Stimulated activated CD4-positive, alpha-beta T cell treated with anti-CD3 and anti-CD28 coated beads, Interleukin-2, amount 100 ng/mL, for 24 hours (primary cell): ENCODE measurements at regions not wholly inside any gene's neighbourhood (a gene's known extent, or its start where the extent isn't known, plus 50 kb on each side); places are given as distances from the start of the nearest gene placed in this dataset.

Source experiments
- DNase-seq, 2 donors: peaks; one replicate each; pipeline ENCODE4 v3.0.0-alpha.2; 2020

- DNase-seq, result no peak
Measured at GRCh38 chr6:14804001-14804784, 441.7 kb upstream of the JARID2 start.

GRCh38 chr6:14804785-14805210, 441.1 kb upstream of the JARID2 start:
- DNase-seq, result no peak

DNA sequence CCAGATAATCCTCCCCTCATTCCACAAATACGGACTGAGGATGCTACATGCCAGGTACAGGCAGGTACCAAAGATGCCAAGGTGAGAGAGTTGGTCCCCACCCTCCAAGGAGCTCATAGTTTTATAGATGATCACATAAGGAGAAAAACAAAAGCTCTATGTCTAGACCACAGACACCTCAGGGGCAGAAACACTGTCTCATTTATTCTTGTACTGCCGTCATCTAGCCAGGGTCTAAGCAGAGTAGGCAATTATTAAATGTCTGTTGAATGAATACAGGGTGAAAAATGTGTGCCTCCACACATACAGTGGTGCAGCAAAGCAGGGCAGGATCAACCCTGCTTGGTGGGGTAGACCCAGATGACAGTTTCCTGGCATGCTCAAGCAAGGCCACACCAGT, 439.8 kb upstream of the JARID2 start:
- no peak for DNase-seq

DNA sequence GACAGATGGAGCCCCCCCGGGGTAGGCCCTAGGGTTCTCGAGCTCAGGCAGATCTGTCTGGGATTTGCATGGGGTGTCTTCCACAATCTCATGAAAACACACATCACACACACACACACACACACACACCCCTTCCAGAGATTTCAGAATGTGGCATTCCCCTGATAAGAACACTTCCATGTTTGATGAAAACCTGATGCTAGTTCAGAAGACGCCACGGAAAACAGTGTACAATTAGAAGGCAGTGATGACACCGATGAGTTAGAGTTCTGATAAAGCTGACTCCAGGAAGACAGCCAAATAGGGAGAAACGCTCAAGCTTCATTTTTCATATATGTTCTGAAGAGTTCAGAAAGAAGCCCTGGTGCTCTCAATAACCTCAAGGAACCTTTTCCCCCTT, 438.7 kb upstream of the JARID2 start:
- no peak for DNase-seq

DNA sequence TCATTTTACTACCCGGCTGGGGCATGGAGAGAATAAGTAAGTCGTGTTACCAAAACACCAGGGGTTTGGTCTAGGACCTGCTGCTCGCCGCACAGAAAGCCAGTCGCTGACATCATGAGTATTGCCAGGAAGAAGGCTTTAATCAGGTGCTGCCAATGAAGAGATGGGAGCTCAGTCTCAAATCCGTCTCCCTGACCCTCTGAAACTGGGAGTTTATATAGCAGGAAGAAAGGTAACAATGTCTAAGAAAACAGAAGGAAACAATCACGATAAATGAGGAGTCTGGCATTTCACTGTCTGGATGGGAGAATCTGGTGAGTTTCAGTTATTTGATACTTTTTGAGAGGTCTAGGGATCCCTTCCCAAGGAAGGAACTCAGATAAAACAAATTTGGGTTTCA, 437.9 kb upstream of the JARID2 start:
- no peak for DNase-seq

DNA sequence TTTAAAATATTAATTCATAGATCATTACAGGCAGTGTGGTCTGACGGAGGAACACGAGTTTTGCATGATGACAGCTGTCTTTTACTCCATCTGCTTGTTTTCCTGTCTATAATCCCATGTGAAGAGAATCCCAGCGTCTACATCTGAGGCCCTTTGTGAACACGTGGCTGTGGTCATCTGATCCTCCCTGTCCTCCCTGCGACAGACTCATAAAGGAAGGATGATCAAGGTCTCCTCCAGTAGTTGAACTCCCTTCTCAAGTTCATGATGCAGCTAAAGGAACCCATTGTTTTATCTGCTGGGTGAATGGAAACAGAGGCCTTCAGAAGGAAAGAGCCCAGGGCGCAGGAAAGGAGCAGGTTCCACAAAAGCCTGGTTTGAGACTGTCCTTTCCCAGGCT, 435.8 kb upstream of the JARID2 start:
- DNase-seq, result no peak

- no peak for DNase-seq
Measured at GRCh38 chr6:14811775-14812428, 434.0 kb upstream of the JARID2 start.

- DNase-seq, result no peak
Measured at GRCh38 chr6:14814016-14814415, 431.9 kb upstream of the JARID2 start.

- DNase-seq, result no peak
Measured at GRCh38 chr6:14816116-14816859, 429.6 kb upstream of the JARID2 start.

DNA sequence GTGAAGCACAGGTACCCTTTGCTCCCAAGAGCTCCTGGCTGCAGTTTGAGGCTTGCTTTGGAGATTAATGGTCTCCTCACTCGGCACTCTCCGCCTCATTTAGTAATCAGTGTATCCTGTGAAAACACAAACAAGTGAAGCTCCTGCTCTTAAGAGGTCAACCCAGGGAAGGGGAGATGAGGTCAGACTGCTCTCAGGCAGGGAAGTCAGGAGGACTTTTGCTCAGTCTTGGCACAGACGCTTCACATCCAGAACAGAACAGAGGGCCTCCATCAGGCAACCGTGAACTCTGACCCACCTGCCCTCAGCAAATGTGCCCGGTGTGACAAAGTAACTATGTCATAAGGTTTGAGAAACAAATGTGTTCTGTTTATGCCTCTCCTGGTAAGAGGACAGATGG, 428.8 kb upstream of the JARID2 start:
- no peak for DNase-seq

- no peak for DNase-seq
Measured at GRCh38 chr6:14818422-14818884, 427.4 kb upstream of the JARID2 start.

DNA sequence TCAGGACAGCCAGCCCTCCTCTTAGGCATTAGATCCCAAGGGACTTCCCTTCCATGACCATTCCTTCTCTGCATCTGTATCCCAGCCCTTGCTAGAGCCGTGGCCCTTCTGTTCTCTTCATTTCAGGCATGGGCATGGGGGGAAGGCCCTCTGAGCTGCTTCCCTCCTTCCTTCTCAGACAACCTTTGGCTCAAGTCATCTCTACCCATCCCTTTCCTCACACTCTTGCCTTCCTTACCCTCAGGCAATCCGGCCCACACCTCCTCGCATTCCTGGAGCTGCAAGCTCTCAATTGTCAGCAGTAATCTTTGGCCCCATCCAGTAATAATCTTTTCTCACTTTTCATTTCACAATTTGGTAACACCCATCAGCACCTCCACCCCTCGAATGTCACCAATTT, 426.9 kb upstream of the JARID2 start:
- no peak for DNase-seq

- no peak for DNase-seq
Measured at GRCh38 chr6:14819840-14820420, 425.9 kb upstream of the JARID2 start.

- no peak for DNase-seq
Measured at GRCh38 chr6:14822012-14822553, 423.8 kb upstream of the JARID2 start.

- no peak for DNase-seq
Measured at GRCh38 chr6:14822679-14823078, 423.2 kb upstream of the JARID2 start.

- DNase-seq, result no peak
Measured at GRCh38 chr6:14824060-14824459, 421.8 kb upstream of the JARID2 start.

GRCh38 chr6:14824484-14825275, 421.2 kb upstream of the JARID2 start:
- no peak for DNase-seq

DNA sequence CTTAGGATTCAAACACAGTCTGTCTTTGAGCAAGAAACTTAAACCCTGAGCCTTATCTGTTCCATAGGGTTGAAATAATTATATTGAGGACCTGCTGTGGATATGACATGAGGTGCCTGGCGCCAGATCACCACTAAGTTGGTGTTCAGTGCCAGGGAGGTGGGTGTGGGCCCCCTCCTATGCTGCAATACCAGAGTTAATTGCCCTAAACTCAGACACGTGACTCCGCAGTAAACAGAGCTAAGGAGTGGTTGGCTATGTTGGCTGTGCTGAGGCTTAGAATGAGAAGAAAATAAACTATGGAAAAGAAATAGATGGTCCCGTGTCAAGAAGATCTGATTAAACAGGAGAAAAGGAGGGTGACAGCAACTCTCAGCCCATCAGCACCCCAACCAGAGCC, 419.4 kb upstream of the JARID2 start:
- DNase-seq, result no peak

DNA sequence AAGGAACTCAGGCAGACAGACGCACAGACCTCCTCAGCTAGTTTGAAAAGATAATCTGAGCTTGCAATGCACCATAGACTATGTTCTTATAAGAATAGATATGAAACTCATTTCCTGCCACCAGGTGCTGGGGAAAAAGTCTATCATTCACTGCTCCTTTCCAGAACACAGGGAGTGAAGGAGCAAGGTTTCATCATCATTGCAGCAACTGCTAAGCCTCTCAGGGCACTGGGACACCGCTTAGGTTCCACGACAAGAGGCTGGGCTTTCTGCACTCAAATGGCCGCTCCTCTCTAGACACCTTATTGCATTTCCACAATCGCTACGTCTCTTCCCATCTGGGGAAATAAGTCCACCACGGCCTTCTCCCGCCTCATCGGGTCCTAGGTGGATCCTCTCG, 418.5 kb upstream of the JARID2 start:
- no peak for DNase-seq

DNA sequence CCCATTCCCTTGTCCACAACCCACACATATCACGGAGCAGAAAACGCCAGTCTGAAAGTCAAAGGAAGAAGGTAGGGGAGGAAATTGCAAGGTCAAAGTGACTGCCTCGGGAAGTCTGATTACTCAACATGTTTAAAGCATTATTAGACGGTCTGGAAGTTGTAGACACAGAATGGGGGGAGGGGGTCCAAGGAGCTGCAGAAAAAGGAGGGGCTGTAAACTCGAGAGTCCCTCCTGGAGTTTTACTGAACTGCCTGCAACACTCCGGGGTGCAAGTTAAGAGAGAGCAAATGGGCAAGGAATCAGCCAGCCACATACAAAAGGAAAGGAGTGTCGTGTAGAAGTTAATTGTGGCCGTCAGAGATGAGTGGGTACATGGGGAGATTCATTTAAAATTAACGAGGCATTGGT, 417.7 kb upstream of the JARID2 start:
- DNase-seq, result no peak

DNA sequence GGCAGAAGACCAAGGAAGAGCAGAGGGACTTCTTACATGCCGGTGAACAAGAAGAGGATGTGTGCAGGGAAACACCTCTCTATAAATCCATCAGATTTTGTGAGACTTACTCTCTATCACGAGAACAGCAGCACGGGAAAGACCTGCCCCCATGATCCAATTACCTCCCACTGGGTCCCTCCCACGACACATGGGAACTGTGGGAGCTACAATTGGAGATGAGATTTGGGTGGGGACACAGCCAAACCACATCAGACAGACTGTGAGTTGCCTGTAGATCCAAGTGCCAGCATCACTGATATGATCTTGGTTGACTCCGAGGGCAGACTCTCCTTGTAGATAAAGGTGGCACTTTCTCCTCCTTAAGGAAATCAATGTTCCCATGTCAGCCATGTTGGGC, 414.8 kb upstream of the JARID2 start:
- DNase-seq, result no peak

DNA sequence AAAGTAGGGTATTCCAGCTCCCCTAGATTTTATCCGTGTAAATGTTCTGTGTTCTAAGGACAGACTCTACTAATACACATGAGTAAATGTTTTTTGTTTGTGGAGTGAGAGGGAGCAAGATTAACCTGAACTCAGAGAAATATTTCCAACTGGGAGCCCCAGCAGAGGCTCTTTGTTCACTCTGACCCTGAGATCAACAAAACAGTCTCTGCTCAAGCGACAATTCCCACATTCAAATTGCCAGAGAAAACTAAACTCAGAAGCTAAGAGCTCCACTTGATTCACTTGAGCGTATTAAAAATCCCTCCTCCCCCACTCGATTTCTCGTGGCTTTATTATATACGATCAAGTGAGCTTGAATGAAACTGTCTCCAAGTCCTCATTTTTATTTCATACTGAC, 413.9 kb upstream of the JARID2 start:
- no peak for DNase-seq
